NT2/D1 (cell line): ENCODE measurements at regions not wholly inside any gene's neighbourhood (a gene's known extent, or its start where the extent isn't known, plus 50 kb on each side); places are given as distances from the start of the nearest gene placed in this dataset.

ENCODE experiments used
- YY1 ChIP-seq: IDR thresholded peaks from 2 replicates; pipeline ENCODE4 v1.6.1; 2011; ENCODE audit not compliant: insufficient read length, insufficient read depth
- ZNF274 ChIP-seq: IDR thresholded peaks from 2 replicates; pipeline ENCODE4 v1.6.1; 2011; ENCODE audit warnings: mild to moderate bottlenecking, low read depth, low read length

- TF ChIP-seq YY1 (no peak), ZNF274 (no peak)
Observed at GRCh38 chr5:14009575-14009974, 65.1 kb upstream of the DNAH5 start.
